Neural cell (in vitro differentiated cells): ENCODE measurements at regions not wholly inside any gene's neighbourhood (a gene's known extent, or its start where the extent isn't known, plus 50 kb on each side); places are given as distances from the start of the nearest gene placed in this dataset.
"Not testable (repeated sequence)": the region's sequence is repeated elsewhere in the genome, so short reads cannot be mapped to it uniquely, and the experiment has no call there.

Experiments
- H2AFZ ChIP-seq: fragments of 200-600, 300-800 bp; sonication (generic), shearing (Covaris generic); 2 replicates; pipeline ENCODE4 v1.6.0; 2014; ENCODE audit warnings: low read depth, mild to moderate bottlenecking, antibody characterized with exemption, low read length, moderate library complexity
- H3F3A ChIP-seq: fragments of 200-600 bp; shearing (Covaris generic); 2 replicates; pipeline ENCODE4 v1.6.1; 2016; ENCODE audit warnings: mild to moderate bottlenecking, moderate library complexity, mixed read lengths, antibody characterized with exemption, low read length; ENCODE audit not compliant: insufficient read depth, poor library complexity, severe bottlenecking
- H3K27ac ChIP-seq: fragments of 200-600, 300-800 bp; sonication (generic), shearing (Covaris generic); 2 replicates; pipeline ENCODE4 v1.5.1; 2014; ENCODE audit warnings: mild to moderate bottlenecking, low read length, moderate library complexity
- H3K27me3 ChIP-seq: fragments of 300-800, 200-600 bp; sonication (generic), shearing (Covaris generic); 2 replicates; pipeline ENCODE4 v1.6.0; 2014; ENCODE audit warnings: mild to moderate bottlenecking, low read depth, low read length, moderate library complexity; ENCODE audit not compliant: insufficient read depth
- H3K36me3 ChIP-seq: fragments of 300-800, 200-600 bp; sonication (generic), shearing (Covaris generic); 2 replicates; pipeline ENCODE4 v1.5.1; 2014; ENCODE audit warnings: mild to moderate bottlenecking, antibody characterized with exemption, low read length, moderate library complexity; ENCODE audit not compliant: insufficient read depth
- H3K4me2 ChIP-seq: fragments of 300-800, 200-600 bp; sonication (generic), shearing (Covaris generic); 2 replicates; pipeline ENCODE4 v1.6.0; 2014; ENCODE audit warnings: mild to moderate bottlenecking, low read length
- H3K4me3 ChIP-seq: fragments of 300-800, 200-600 bp; sonication (generic), shearing (Covaris generic); 2 replicates; pipeline ENCODE4 v1.5.1; 2014; ENCODE audit warnings: mild to moderate bottlenecking, low read length, moderate library complexity
- H3K79me2 ChIP-seq: fragments of 200-600 bp; shearing (Covaris generic); replicated peaks from 2 replicates; pipeline ENCODE4 v1.6.0; 2014; ENCODE audit warnings: mild to moderate bottlenecking, low read length, moderate library complexity; ENCODE audit not compliant: insufficient read depth
- H3K9ac ChIP-seq: fragments of 300-800, 200-600 bp; sonication (generic), shearing (Covaris generic); 2 replicates; pipeline ENCODE4 v1.6.1; 2016; ENCODE audit warnings: mild to moderate bottlenecking, low read length, mixed read lengths
- H3K9me2 ChIP-seq: fragments of 200-600 bp; shearing (Covaris generic); 2 replicates; pipeline ENCODE4 v1.6.1; 2016; ENCODE audit warnings: mild to moderate bottlenecking, low read length, mixed read lengths; ENCODE audit not compliant: insufficient read depth
- H3K9me3 ChIP-seq: fragments of 200-600, 300-800 bp; sonication (generic), shearing (Covaris generic); 2 replicates; pipeline ENCODE4 v1.6.1; 2016; ENCODE audit warnings: mild to moderate bottlenecking, mixed run types, low read length, moderate library complexity, mixed read lengths
- H4K20me1 ChIP-seq: fragments of 200-600 bp; shearing (Covaris generic); 2 replicates; pipeline ENCODE4 v1.6.1; 2016; ENCODE audit warnings: mild to moderate bottlenecking, mixed run types; ENCODE audit not compliant: insufficient read depth
- EP300 ChIP-seq: fragments of 450-650 bp; conservative IDR thresholded peaks from 2 replicates; pipeline ENCODE4 v1.6.1; 2014; ENCODE audit warnings: antibody characterized with exemption, mild to moderate bottlenecking, moderate library complexity; ENCODE audit not compliant: poor library complexity, severe bottlenecking
- EZH2 ChIP-seq: fragments of 200-600, 300-800 bp; shearing (Covaris generic), sonication (generic); IDR thresholded peaks from 2 replicates; pipeline ENCODE4 v1.6.1; 2014; ENCODE audit warnings: antibody characterized with exemption, low read length, borderline replicate concordance, mild to moderate bottlenecking; ENCODE audit not compliant: insufficient read depth, poor library complexity, severe bottlenecking
- MXI1 ChIP-seq: fragments of 450-650 bp; conservative IDR thresholded peaks from 2 replicates; pipeline ENCODE4 v1.6.1; 2014; ENCODE audit warnings: antibody characterized with exemption, mild to moderate bottlenecking; ENCODE audit not compliant: poor library complexity, severe bottlenecking
- POLR2AphosphoS5 ChIP-seq: IDR thresholded peaks from 2 replicates; pipeline ENCODE4 v1.6.1; 2012
- RAD21 ChIP-seq: fragments of 450-650 bp; conservative IDR thresholded peaks from 2 replicates; pipeline ENCODE4 v1.6.1; 2014; ENCODE audit warnings: antibody characterized with exemption, mild to moderate bottlenecking, moderate library complexity
- SMC3 ChIP-seq: fragments of 450-650 bp; conservative IDR thresholded peaks from 2 replicates; pipeline ENCODE4 v1.6.1; 2014; ENCODE audit warnings: antibody characterized with exemption, mild to moderate bottlenecking, moderate library complexity; ENCODE audit not compliant: poor library complexity
- TAF1 ChIP-seq: IDR thresholded peaks from 2 replicates; pipeline ENCODE4 v1.6.1; 2012; ENCODE audit warnings: low read depth
- TF ChIP-seq, protein P1 (sequence below): fragments of 450-650 bp; IDR thresholded peaks from 2 replicates; pipeline ENCODE4 v1.5.1; 2014; ENCODE audit warnings: antibody characterized with exemption, mild to moderate bottlenecking, moderate library complexity; ENCODE audit not compliant: poor library complexity, severe bottlenecking
- TF ChIP-seq, protein P2 (sequence below): IDR thresholded peaks from 2 replicates; pipeline ENCODE4 v1.6.1; 2012; ENCODE audit warnings: borderline replicate concordance

DNA sequence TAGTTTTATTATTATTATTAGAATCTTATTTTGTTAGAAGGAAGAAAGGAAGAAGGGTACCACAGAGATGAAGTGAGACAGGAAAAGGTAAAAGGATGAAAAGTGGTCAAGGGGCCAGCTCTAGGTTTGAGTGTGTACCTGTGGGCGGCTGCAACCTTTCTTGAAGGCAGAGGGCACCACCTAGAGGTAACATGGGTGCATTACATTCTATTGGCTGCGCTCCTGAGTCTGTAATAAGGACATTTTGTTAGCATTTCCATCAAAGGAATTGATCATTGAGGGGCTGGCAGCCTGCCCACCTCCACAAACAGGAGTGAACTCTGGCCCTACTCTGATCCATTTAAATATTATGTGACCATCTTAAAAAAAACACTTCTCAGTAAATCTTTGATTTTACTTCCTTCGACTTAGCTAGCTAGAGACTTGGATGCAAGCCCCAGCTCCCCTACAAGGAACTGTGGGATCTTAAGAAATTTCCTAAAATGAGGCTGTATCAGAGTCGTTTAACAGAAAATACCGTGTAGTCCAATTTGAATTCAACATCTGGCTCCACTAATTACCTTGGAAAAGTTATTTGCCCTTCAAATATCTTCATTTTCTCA is 610.4 kb downstream of the IPMK start:
- no peaks in the 10 kb centered on the region for H3K27me3 ChIP-seq
- no peak for TF ChIP-seq TAF1
- TF ChIP-seq SMC3 = peak; percentile 85
- no peak for TF ChIP-seq EZH2
- TF ChIP-seq RAD21 = peak; percentile 89
- TF ChIP-seq POLR2AphosphoS5 = no peak
- TF ChIP-seq, protein P1, sequence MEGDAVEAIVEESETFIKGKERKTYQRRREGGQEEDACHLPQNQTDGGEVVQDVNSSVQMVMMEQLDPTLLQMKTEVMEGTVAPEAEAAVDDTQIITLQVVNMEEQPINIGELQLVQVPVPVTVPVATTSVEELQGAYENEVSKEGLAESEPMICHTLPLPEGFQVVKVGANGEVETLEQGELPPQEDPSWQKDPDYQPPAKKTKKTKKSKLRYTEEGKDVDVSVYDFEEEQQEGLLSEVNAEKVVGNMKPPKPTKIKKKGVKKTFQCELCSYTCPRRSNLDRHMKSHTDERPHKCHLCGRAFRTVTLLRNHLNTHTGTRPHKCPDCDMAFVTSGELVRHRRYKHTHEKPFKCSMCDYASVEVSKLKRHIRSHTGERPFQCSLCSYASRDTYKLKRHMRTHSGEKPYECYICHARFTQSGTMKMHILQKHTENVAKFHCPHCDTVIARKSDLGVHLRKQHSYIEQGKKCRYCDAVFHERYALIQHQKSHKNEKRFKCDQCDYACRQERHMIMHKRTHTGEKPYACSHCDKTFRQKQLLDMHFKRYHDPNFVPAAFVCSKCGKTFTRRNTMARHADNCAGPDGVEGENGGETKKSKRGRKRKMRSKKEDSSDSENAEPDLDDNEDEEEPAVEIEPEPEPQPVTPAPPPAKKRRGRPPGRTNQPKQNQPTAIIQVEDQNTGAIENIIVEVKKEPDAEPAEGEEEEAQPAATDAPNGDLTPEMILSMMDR = peak; percentile 84
- H3K79me2 ChIP-seq = no peaks in the 10 kb centered on the region
- no peak overlapping the region for H3K9ac ChIP-seq
- no peak overlapping the region for H3K27ac ChIP-seq
- no peaks in the 10 kb centered on the region for H3K36me3 ChIP-seq
- no peaks in the 10 kb centered on the region for H4K20me1 ChIP-seq
- no peak overlapping the region for H2AFZ ChIP-seq
- no peaks in the 10 kb centered on the region for H3F3A ChIP-seq
- no peaks in the 10 kb centered on the region for H3K9me2 ChIP-seq
- H3K9me3 ChIP-seq = no peaks in the 10 kb centered on the region
- no peak overlapping the region for H3K4me2 ChIP-seq
- H3K4me3 ChIP-seq = no peak overlapping the region

DNA sequence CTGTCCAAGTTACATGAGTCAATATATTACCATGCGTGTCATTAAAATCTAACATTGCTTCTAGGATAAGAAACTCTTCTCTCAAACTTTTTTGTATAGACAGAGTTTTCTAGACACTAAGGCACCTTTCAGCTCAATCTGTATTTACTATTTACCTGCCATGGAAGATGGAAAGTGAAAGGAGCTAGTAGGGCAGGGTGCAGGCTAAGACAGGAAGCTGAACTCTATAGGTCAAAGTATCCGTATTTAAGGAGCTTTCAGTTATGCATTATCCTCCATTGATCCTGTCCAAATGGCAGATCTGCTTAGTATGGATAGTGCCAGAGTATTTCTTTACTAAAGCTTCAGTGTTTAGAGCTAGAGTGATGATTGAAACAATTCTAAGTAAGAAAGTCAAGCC is 612.8 kb downstream of the IPMK start:
- H3F3A ChIP-seq = no peaks in the 10 kb centered on the region
- no peak overlapping the region for H3K27ac ChIP-seq
- no peak overlapping the region for H3K9ac ChIP-seq
- no peaks in the 10 kb centered on the region for H4K20me1 ChIP-seq
- no peak overlapping the region for H3K4me2 ChIP-seq
- no peaks in the 10 kb centered on the region for H3K36me3 ChIP-seq
- no peaks in the 10 kb centered on the region for H3K27me3 ChIP-seq
- no peak overlapping the region for H2AFZ ChIP-seq
- no peaks in the 10 kb centered on the region for H3K79me2 ChIP-seq
- H3K9me3 ChIP-seq = no peaks in the 10 kb centered on the region
- no peak overlapping the region for H3K4me3 ChIP-seq
- H3K9me2 ChIP-seq = no peaks in the 10 kb centered on the region
- TF ChIP-seq TAF1 (no peak), EP300 (no peak), POLR2AphosphoS5 (no peak), EZH2 (no peak), RAD21 (no peak), SMC3 (no peak), MXI1 (no peak)
- TF ChIP-seq, protein P2, sequence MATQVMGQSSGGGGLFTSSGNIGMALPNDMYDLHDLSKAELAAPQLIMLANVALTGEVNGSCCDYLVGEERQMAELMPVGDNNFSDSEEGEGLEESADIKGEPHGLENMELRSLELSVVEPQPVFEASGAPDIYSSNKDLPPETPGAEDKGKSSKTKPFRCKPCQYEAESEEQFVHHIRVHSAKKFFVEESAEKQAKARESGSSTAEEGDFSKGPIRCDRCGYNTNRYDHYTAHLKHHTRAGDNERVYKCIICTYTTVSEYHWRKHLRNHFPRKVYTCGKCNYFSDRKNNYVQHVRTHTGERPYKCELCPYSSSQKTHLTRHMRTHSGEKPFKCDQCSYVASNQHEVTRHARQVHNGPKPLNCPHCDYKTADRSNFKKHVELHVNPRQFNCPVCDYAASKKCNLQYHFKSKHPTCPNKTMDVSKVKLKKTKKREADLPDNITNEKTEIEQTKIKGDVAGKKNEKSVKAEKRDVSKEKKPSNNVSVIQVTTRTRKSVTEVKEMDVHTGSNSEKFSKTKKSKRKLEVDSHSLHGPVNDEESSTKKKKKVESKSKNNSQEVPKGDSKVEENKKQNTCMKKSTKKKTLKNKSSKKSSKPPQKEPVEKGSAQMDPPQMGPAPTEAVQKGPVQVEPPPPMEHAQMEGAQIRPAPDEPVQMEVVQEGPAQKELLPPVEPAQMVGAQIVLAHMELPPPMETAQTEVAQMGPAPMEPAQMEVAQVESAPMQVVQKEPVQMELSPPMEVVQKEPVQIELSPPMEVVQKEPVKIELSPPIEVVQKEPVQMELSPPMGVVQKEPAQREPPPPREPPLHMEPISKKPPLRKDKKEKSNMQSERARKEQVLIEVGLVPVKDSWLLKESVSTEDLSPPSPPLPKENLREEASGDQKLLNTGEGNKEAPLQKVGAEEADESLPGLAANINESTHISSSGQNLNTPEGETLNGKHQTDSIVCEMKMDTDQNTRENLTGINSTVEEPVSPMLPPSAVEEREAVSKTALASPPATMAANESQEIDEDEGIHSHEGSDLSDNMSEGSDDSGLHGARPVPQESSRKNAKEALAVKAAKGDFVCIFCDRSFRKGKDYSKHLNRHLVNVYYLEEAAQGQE = no peak
- TF ChIP-seq, protein P1 = no peak

DNA sequence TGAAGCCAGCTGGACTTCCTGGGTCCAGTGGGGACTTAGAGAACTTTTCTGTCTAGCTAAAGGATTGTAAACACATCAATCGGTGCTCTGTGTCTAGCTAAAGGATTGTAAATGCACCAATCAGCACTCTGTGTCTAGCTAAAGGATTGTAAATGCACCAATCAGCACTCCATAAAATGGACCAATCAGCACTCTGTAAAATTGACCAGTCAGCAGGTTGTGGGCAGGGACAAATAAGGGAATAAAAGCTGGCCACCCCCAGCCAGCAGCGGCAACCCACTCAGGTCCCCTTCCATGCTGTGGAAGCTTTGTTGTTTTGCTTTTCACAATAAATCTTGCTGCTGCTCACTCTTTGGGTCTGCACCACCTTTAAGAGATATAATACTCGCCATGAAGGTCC is 622.6 kb downstream of the IPMK start:
- H2AFZ ChIP-seq, H3K9ac ChIP-seq, H3K9me3 ChIP-seq, H3K4me2 ChIP-seq, H3K4me3 ChIP-seq, H4K20me1 ChIP-seq, H3K79me2 ChIP-seq, H3K27me3 ChIP-seq, H3K36me3 ChIP-seq, H3F3A ChIP-seq, H3K27ac ChIP-seq, H3K9me2 ChIP-seq: not testable (repeated sequence)
